Astrocyte (in vitro differentiated cells and primary cell): ENCODE measurements at regions not wholly inside any gene's neighbourhood (a gene's known extent, or its start where the extent isn't known, plus 50 kb on each side); places are given as distances from the start of the nearest gene placed in this dataset.

Experiments
- CTCF ChIP-seq: IDR thresholded peaks from 2 replicates; pipeline ENCODE4 v1.5.1; 2011; ENCODE audit warnings: low read depth, mild to moderate bottlenecking, inconsistent platforms, low read length, moderate library complexity; ENCODE audit not compliant: insufficient read depth
- EZH2 ChIP-seq: IDR thresholded peaks from 2 replicates; pipeline ENCODE4 v1.6.1; 2012; ENCODE audit warnings: mild to moderate bottlenecking, low read length, inconsistent platforms; ENCODE audit not compliant: insufficient read depth

- TF ChIP-seq CTCF (no peak), EZH2 (no peak)
Observed at GRCh38 chr5:68628082-68628814, 412.7 kb downstream of the PIK3R1 start.
